IMR-90 (cell line): ENCODE measurements at regions not wholly inside any gene's neighbourhood (a gene's known extent, or its start where the extent isn't known, plus 50 kb on each side); places are given as distances from the start of the nearest gene placed in this dataset.

Source experiments
- ATAC-seq: fragments of 200-7000 bp; cut with Tn5 transposase; 2 replicates; pipeline ENCODE4 v1.9.1; 2020; ENCODE audit warnings: low read depth, mild to moderate bottlenecking, moderate library complexity
- BruUV-seq: library from RNA; stranded (reverse); fragments of 400-500 nt; replicated peaks from 2 replicates; lab custom pipeline; 2021; lab: Mats Ljungman, UMichigan
- CTCF ChIA-PET: fragments of 300-600 bp; formaldehyde crosslinking; extraction: SDS; loops from one replicate; lab custom pipeline; 2021; ENCODE audit warnings: antibody characterized with exemption; lab: Yijun Ruan, JAX
- POLR2A ChIA-PET: fragments of 300-600 bp; sonication (Branson Sonifier 250); formaldehyde crosslinking; loops from one replicate; lab custom pipeline; 2022; ENCODE audit warnings: antibody characterized with exemption; ENCODE audit not compliant: unreplicated experiment; lab: Charles Lee
- DNase-seq: peaks from one replicate; pipeline ENCODE4 v3.0.0; 2013
- H2AFZ ChIP-seq: replicated peaks from 2 replicates; pipeline ENCODE3; 2013; ENCODE audit warnings: low read length, mild to moderate bottlenecking; ENCODE audit not compliant: poor library complexity
- H2AK5ac ChIP-seq: 2 replicates; pipeline ENCODE4 v1.6.1; 2013; ENCODE audit warnings: low read depth, low read length, inconsistent platforms
- H2AK9ac ChIP-seq: replicated peaks from 2 replicates; pipeline ENCODE3; 2013; ENCODE audit warnings: mild to moderate bottlenecking, low read depth, low read length, moderate library complexity; ENCODE audit not compliant: poor library complexity
- H2BK120ac ChIP-seq: 2 replicates; pipeline ENCODE4 v1.6.1; 2013; ENCODE audit warnings: low read depth, low read length, inconsistent platforms
- H2BK15ac ChIP-seq: 3 replicates; pipeline ENCODE4 v1.6.1; 2013; ENCODE audit warnings: low read depth, low read length, inconsistent platforms
- H2BK20ac ChIP-seq: 2 replicates; pipeline ENCODE4 v1.6.1; 2013; ENCODE audit warnings: low read depth, mild to moderate bottlenecking, inconsistent platforms, low read length, moderate library complexity
- H2BK5ac ChIP-seq: 2 replicates; pipeline ENCODE4 v1.6.1; 2013; ENCODE audit warnings: mild to moderate bottlenecking, low read depth, low read length, inconsistent platforms; ENCODE audit not compliant: poor library complexity, severe bottlenecking
- H3K14ac ChIP-seq: replicated peaks from 2 replicates; pipeline ENCODE4 v1.6.1; 2013; ENCODE audit warnings: low read depth, low read length, inconsistent platforms
- H3K18ac ChIP-seq: 2 replicates; pipeline ENCODE4 v1.6.1; 2013; ENCODE audit warnings: low read depth, low read length, control low read depth
- H3K23ac ChIP-seq: 2 replicates; pipeline ENCODE4 v1.6.1; 2013; ENCODE audit warnings: low read depth, low read length, inconsistent platforms
- H3K27ac ChIP-seq: 2 replicates; pipeline ENCODE4 v1.5.1; 2013; ENCODE audit warnings: mild to moderate bottlenecking, control low read depth, low read length; ENCODE audit not compliant: insufficient read depth
- H3K27me3 ChIP-seq: 2 replicates; pipeline ENCODE4 v1.6.1; 2013; ENCODE audit warnings: low read length; ENCODE audit not compliant: control insufficient read depth, insufficient read depth
- H3K36me3 ChIP-seq: 2 replicates; pipeline ENCODE4 v1.6.1; 2013; ENCODE audit warnings: low read length, mixed read lengths; ENCODE audit not compliant: control insufficient read depth, insufficient read depth
- H3K4ac ChIP-seq: 2 replicates; pipeline ENCODE4 v1.6.1; 2013; ENCODE audit warnings: low read depth, low read length, inconsistent platforms
- H3K4me1 ChIP-seq: 2 replicates; pipeline ENCODE4 v1.6.1; 2013; ENCODE audit warnings: low read length, mixed read lengths; ENCODE audit not compliant: control insufficient read depth, insufficient read depth
- H3K4me2 ChIP-seq: 2 replicates; pipeline ENCODE4 v1.6.1; 2013; ENCODE audit warnings: low read depth, mild to moderate bottlenecking, control low read depth, low read length, moderate library complexity
- H3K4me3 ChIP-seq: 2 replicates; pipeline ENCODE4 v1.5.1; 2013; ENCODE audit warnings: low read depth, mild to moderate bottlenecking, control low read depth, low read length, moderate library complexity; ENCODE audit not compliant: insufficient read depth
- H3K56ac ChIP-seq: 2 replicates; pipeline ENCODE4 v1.6.1; 2013; ENCODE audit warnings: low read length, inconsistent platforms; ENCODE audit not compliant: insufficient read depth; ENCODE audit errors: extremely low read depth
- H3K79me1 ChIP-seq, 2 experiments: 2 replicates each; pipeline ENCODE4 v1.6.1; 2013; ENCODE audit warnings: low read length in 2 of 2, inconsistent platforms in 1 of 2, low read depth in 1 of 2
- H3K9ac ChIP-seq: 2 replicates; pipeline ENCODE4 v1.6.1; 2013; ENCODE audit warnings: low read depth, low read length, control low read depth
- H3K9me1 ChIP-seq: 2 replicates; pipeline ENCODE4 v1.6.1; 2013; ENCODE audit warnings: low read length, inconsistent platforms; ENCODE audit not compliant: insufficient read depth
- H3K9me3 ChIP-seq: 2 replicates; pipeline ENCODE4 v1.6.1; 2013; ENCODE audit warnings: low read length; ENCODE audit not compliant: control insufficient read depth, insufficient read depth
- H4K20me1 ChIP-seq: 2 replicates; pipeline ENCODE4 v1.6.1; 2013; ENCODE audit warnings: low read length, inconsistent platforms; ENCODE audit not compliant: insufficient read depth
- H4K5ac ChIP-seq: 2 replicates; pipeline ENCODE4 v1.6.1; 2013; ENCODE audit warnings: mild to moderate bottlenecking, low read depth, low read length, control low read depth
- H4K8ac ChIP-seq, 2 experiments: 2 replicates each; pipeline ENCODE4 v1.6.1; 2013; ENCODE audit warnings: low read depth in 2 of 2, low read length in 2 of 2, control low read depth in 1 of 2, inconsistent platforms in 1 of 2
- H4K91ac ChIP-seq: 2 replicates; pipeline ENCODE4 v1.6.1; 2013; ENCODE audit warnings: low read depth, low read length, inconsistent platforms; ENCODE audit not compliant: insufficient read depth
- BHLHE40 ChIP-seq: fragments of 150-350 bp; IDR thresholded peaks from 2 replicates; pipeline ENCODE4 v1.6.1; 2016; ENCODE audit warnings: mild to moderate bottlenecking, low read depth, low read length
- CEBPB ChIP-seq: IDR thresholded peaks from 2 replicates; pipeline ENCODE4 v1.6.1; 2012; ENCODE audit warnings: low read depth, low read length, improper control_type of control experiment
- CHD1 ChIP-seq: IDR thresholded peaks from 2 replicates; pipeline ENCODE4 v1.6.1; 2012; ENCODE audit warnings: low read depth, low read length, improper control_type of control experiment
- FOS ChIP-seq: fragments of 150-350 bp; IDR thresholded peaks from 2 replicates; pipeline ENCODE4 v1.6.1; 2016; ENCODE audit warnings: low read depth, low read length
- MAFK ChIP-seq: IDR thresholded peaks from 2 replicates; pipeline ENCODE4 v1.6.1; 2012; ENCODE audit warnings: low read depth, low read length, improper control_type of control experiment
- MAZ ChIP-seq: IDR thresholded peaks from 2 replicates; pipeline ENCODE4 v1.6.1; 2012; ENCODE audit warnings: low read depth, mild to moderate bottlenecking, low read length, improper control_type of control experiment, moderate library complexity, borderline replicate concordance
- MXI1 ChIP-seq: IDR thresholded peaks from 2 replicates; pipeline ENCODE4 v1.6.1; 2012; ENCODE audit warnings: low read depth, mild to moderate bottlenecking, low read length, moderate library complexity, borderline replicate concordance
- POLR2A ChIP-seq: IDR thresholded peaks from 2 replicates; pipeline ENCODE4 v1.6.1; 2012; ENCODE audit warnings: mild to moderate bottlenecking, low read depth, low read length
- RAD21 ChIP-seq: IDR thresholded peaks from 2 replicates; pipeline ENCODE4 v1.6.1; 2012; ENCODE audit warnings: low read length, improper control_type of control experiment
- RCOR1 ChIP-seq: IDR thresholded peaks from 2 replicates; pipeline ENCODE4 v1.6.1; 2012; ENCODE audit warnings: mild to moderate bottlenecking, low read length, improper control_type of control experiment; ENCODE audit not compliant: insufficient replicate concordance
- SMC3 ChIP-seq: fragments of 150-350 bp; IDR thresholded peaks from 2 replicates; pipeline ENCODE4 v1.6.1; 2016; ENCODE audit warnings: low read depth, mild to moderate bottlenecking, antibody characterized with exemption, low read length, moderate library complexity
- WGBS, 2 experiments: methylation state at CpG; one replicate each; pipeline versions ENCODE4 v1.1.5 to v1.1.7; 2013; ENCODE audit warnings: missing lambda C conversion rate in 2 of 2; ENCODE audit not compliant: insufficient read length in 1 of 2; ENCODE audit errors: extremely low coverage in 2 of 2; 5-methylcytosine and 5-hydroxymethylcytosine counted together
- dilution Hi-C: fragments of 300-500 bp; cut with HindIII; formaldehyde crosslinking; loops from one replicate; pipeline ENCODE4 v1.14.3; 2018; ENCODE audit warnings: low sequenced_read_pairs; ENCODE audit not compliant: unreplicated experiment
- in situ Hi-C: fragments of 300-500 bp; cut with MboI; formaldehyde crosslinking; loops from 3 replicates; pipeline ENCODE4 v1.14.3; 2019; ENCODE audit warnings: low sequenced_read_pairs, inconsistent platforms, mixed read lengths
- intact Hi-C: fragments of 100-400 bp; cut with micrococcal nuclease; formaldehyde crosslinking; loops from 2 replicates; pipeline ENCODE4 v1.10.0; 2022
- TF ChIP-seq, protein P1 (sequence below): conservative IDR thresholded peaks from 2 replicates; pipeline ENCODE4 v1.5.1; 2012; ENCODE audit warnings: mild to moderate bottlenecking, low read depth, low read length, improper control_type of control experiment

DNA sequence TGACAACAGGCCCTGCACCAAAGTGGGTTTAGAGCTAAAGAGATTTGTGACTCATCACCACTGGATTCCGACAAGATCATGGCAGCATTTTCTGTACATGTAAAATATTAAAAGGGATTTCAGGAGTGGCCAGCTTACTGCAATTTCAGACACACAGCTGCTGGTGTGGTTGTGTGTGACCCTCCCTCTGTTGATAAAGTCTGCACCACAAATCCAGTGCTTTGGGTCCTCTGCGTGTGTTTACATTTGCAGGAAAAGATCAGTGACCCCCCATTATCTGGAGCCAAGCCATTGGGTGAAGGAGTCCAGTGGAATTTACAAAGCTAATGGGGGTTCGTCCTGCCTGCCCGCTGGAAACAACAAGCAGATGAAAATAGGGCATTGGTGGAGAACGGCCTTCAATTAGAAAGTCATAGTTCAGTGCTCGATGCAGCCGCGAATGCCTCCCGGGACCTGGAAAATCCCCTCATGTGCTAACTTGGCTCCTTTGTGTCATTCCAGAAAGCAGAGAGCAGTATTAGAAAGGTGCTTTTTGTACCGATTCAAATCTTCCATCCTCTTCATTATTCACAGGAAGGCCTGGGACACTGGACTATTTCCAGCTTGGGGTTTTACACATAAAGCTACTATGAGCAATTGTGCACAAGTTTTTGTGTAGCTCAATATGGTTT is 188.5 kb upstream of the TMEM132C start:
- no peaks in the 10 kb centered on the region for H3K27me3 ChIP-seq
- H2AK5ac ChIP-seq, result no peak overlapping the region
- H4K5ac ChIP-seq, result no peak overlapping the region
- no peaks in the 10 kb centered on the region for H4K20me1 ChIP-seq
- dilution Hi-C loops (no loop called here), in situ Hi-C loops (no loop called here), intact Hi-C loops (no loop called here)
- H3K79me1 ChIP-seq, result no peaks in the 10 kb centered on the region
- H3K4ac ChIP-seq, result no peak overlapping the region
- H2BK15ac ChIP-seq, result no peak overlapping the region
- POLR2A ChIA-PET, result no interaction called here
- CTCF ChIA-PET, result no interaction called here
- H3K4me1 ChIP-seq, result no peaks in the 10 kb centered on the region
- DNase-seq (no peak), ATAC-seq (no peak)
- no peak overlapping the region for H3K56ac ChIP-seq
- H2AFZ ChIP-seq, result no peak overlapping the region
- no peak overlapping the region for H4K91ac ChIP-seq
- no peak overlapping the region for H3K4me2 ChIP-seq
- no peak overlapping the region for H2BK5ac ChIP-seq
- H2AK9ac ChIP-seq, result no peak overlapping the region
- WGBS, 2 experiments, result no CpG with 5 or more reads among the region's 10 CpGs
- no peak overlapping the region for H3K4me3 ChIP-seq
- H2BK20ac ChIP-seq, result no peak overlapping the region
- no peak overlapping the region for H3K14ac ChIP-seq
- no peak overlapping the region for H4K8ac ChIP-seq
- TF ChIP-seq RCOR1 (no peak), CEBPB (no peak), CHD1 (no peak), MAZ (no peak), RAD21 (no peak), SMC3 (no peak), BHLHE40 (no peak), MAFK (no peak), MXI1 (no peak), FOS (no peak), POLR2A (no peak)
- TF ChIP-seq, protein P1, sequence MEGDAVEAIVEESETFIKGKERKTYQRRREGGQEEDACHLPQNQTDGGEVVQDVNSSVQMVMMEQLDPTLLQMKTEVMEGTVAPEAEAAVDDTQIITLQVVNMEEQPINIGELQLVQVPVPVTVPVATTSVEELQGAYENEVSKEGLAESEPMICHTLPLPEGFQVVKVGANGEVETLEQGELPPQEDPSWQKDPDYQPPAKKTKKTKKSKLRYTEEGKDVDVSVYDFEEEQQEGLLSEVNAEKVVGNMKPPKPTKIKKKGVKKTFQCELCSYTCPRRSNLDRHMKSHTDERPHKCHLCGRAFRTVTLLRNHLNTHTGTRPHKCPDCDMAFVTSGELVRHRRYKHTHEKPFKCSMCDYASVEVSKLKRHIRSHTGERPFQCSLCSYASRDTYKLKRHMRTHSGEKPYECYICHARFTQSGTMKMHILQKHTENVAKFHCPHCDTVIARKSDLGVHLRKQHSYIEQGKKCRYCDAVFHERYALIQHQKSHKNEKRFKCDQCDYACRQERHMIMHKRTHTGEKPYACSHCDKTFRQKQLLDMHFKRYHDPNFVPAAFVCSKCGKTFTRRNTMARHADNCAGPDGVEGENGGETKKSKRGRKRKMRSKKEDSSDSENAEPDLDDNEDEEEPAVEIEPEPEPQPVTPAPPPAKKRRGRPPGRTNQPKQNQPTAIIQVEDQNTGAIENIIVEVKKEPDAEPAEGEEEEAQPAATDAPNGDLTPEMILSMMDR, result no peak
- H3K9me3 ChIP-seq, result peaks cover 12% of the 10 kb centered on the region
- no peak overlapping the region for H2BK120ac ChIP-seq
- no TSS peak for BruUV-seq
- H3K18ac ChIP-seq, result no peak overlapping the region
- no peak overlapping the region for H3K27ac ChIP-seq
- no peak overlapping the region for H3K9ac ChIP-seq
- no peaks in the 10 kb centered on the region for H3K36me3 ChIP-seq
- no peak overlapping the region for H3K23ac ChIP-seq
- H3K9me1 ChIP-seq, result no peaks in the 10 kb centered on the region
